MCF 10A (cell line): ENCODE measurements at regions not wholly inside any gene's neighbourhood (a gene's known extent, or its start where the extent isn't known, plus 50 kb on each side); places are given as distances from the start of the nearest gene placed in this dataset.

Experiments
- BruUV-seq: library from RNA; stranded (reverse); fragments of 400-500 nt; replicated peaks from 2 replicates; lab custom pipeline; 2021; lab: Mats Ljungman, UMichigan
- CTCF ChIA-PET: fragments of 300-600 bp; sonication (Branson Sonifier 250); formaldehyde crosslinking; extraction: SDS; loops from one replicate; lab custom pipeline; 2021; ENCODE audit warnings: antibody characterized with exemption, inconsistent platforms; lab: Yijun Ruan, JAX
- POLR2A ChIA-PET: fragments of 300-600, 350-650 bp; sonication (Branson Sonifier 250); formaldehyde crosslinking; extraction: SDS; loops from one replicate; lab custom pipeline; 2020; ENCODE audit warnings: antibody characterized with exemption, inconsistent platforms; lab: Yijun Ruan, JAX
- DNase-seq: peaks from one replicate; pipeline ENCODE4 v3.0.0-alpha.2; 2018; ENCODE audit not compliant: unreplicated experiment
- H3K27ac Mint-ChIP-seq: one replicate; pipeline ENCODE4 v1.8.0; 2022; ENCODE audit warnings: mild to moderate bottlenecking, low read depth, mixed read lengths; ENCODE audit not compliant: unreplicated experiment
- H3K27me3 Mint-ChIP-seq: one replicate; pipeline ENCODE4 v1.8.0; 2022; ENCODE audit warnings: mixed read lengths; ENCODE audit not compliant: insufficient read depth, unreplicated experiment
- H3K36me3 Mint-ChIP-seq: one replicate; pipeline ENCODE4 v1.8.0; 2022; ENCODE audit warnings: mild to moderate bottlenecking, moderate library complexity, mixed read lengths; ENCODE audit not compliant: insufficient read depth, unreplicated experiment
- H3K4me1 Mint-ChIP-seq: one replicate; pipeline ENCODE4 v1.8.0; 2022; ENCODE audit warnings: mixed read lengths; ENCODE audit not compliant: insufficient read depth, unreplicated experiment
- H3K4me3 Mint-ChIP-seq: one replicate; pipeline ENCODE4 v1.8.0; 2022; ENCODE audit warnings: mild to moderate bottlenecking, moderate library complexity, mixed read lengths; ENCODE audit not compliant: unreplicated experiment
- H3K9me3 Mint-ChIP-seq: one replicate; pipeline ENCODE4 v1.8.0; 2022; ENCODE audit warnings: mixed read lengths; ENCODE audit not compliant: unreplicated experiment
- CTCF ChIP-seq: fragments of 200-600 bp; IDR thresholded peaks from one replicate; pipeline ENCODE4 v1.8.0; 2022; ENCODE audit warnings: antibody characterized with exemption, mild to moderate bottlenecking; ENCODE audit not compliant: unreplicated experiment
- intact Hi-C: fragments of 100-400 bp; cut with micrococcal nuclease; formaldehyde crosslinking; loops from 2 replicates; pipeline ENCODE4 v1.14.1; 2022

- intact Hi-C loops = loop anchor here (5.0 kb wide), 1 partner anchor 36 kb away; no protein-coding TSS in a partner anchor
- TF ChIP-seq CTCF = no peak
- BruUV-seq = no TSS peak
- peaks cover 12% of the 10 kb centered on the region for H3K4me1 Mint-ChIP-seq
- no peaks in the 10 kb centered on the region for H3K36me3 Mint-ChIP-seq
- no peaks in the 10 kb centered on the region for H3K27me3 Mint-ChIP-seq
- POLR2A ChIA-PET = no interaction called here
- no peak for DNase-seq
- CTCF ChIA-PET = interaction anchor here (0.6 to 2.6 kb wide), 2 partner anchors 14 to 308 kb away, joined by 3 to 6 read pairs; no protein-coding TSS in a partner anchor
- no peak overlapping the region for H3K27ac Mint-ChIP-seq
- H3K9me3 Mint-ChIP-seq = no peaks in the 10 kb centered on the region
- H3K4me3 Mint-ChIP-seq = no peak overlapping the region
Measured at GRCh38 chr16:73163238-73163815, 115.4 kb upstream of the ZFHX3 start.

- no TSS peak for BruUV-seq
- no peaks in the 10 kb centered on the region for H3K9me3 Mint-ChIP-seq
- no peak overlapping the region for H3K27ac Mint-ChIP-seq
- DNase-seq = no peak
- H3K4me1 Mint-ChIP-seq = peaks cover 11% of the 10 kb centered on the region
- POLR2A ChIA-PET = no interaction called here
- H3K27me3 Mint-ChIP-seq = no peaks in the 10 kb centered on the region
- CTCF ChIA-PET = interaction anchor here (0.6 to 1.1 kb wide), 4 partner anchors 9 to 762 kb away, joined by 3 to 6 read pairs (median 4); no protein-coding TSS in a partner anchor
- no peaks in the 10 kb centered on the region for H3K36me3 Mint-ChIP-seq
- no peak overlapping the region for H3K4me3 Mint-ChIP-seq
- intact Hi-C loops = loop anchor here (5.0 kb wide), 1 partner anchor 35 kb away; no protein-coding TSS in a partner anchor
- no peak for TF ChIP-seq CTCF
Measured at GRCh38 chr16:73161977-73162376, 114.0 kb upstream of the ZFHX3 start.

- Mint-ChIP-seq H3K36me3 (no peaks in the 10 kb centered on the region), H3K4me3 (no peak overlapping the region), H3K27ac (no peak overlapping the region), H3K9me3 (no peaks in the 10 kb centered on the region), H3K27me3 (no peaks in the 10 kb centered on the region), H3K4me1 (no peaks in the 10 kb centered on the region)
- no peak for DNase-seq
- ChIA-PET CTCF (no interaction called here), POLR2A (interaction anchor here (1.2 kb wide), 1 partner anchor 13 kb away, joined by 3 read pairs; no protein-coding TSS in a partner anchor)
- no TSS peak for BruUV-seq
- intact Hi-C loops = no loop called here
- no peak for TF ChIP-seq CTCF
Measured at GRCh38 chr16:73159296-73159695, 111.4 kb upstream of the ZFHX3 start.

- Mint-ChIP-seq H3K36me3 (no peaks in the 10 kb centered on the region), H3K9me3 (no peaks in the 10 kb centered on the region), H3K4me1 (no peaks in the 10 kb centered on the region), H3K4me3 (no peak overlapping the region), H3K27ac (no peak overlapping the region), H3K27me3 (no peaks in the 10 kb centered on the region)
- no TSS peak for BruUV-seq
- ChIA-PET CTCF (interaction anchor here (0.6 kb wide), 1 partner anchor 613 kb away, joined by 3 read pairs; no protein-coding TSS in a partner anchor), POLR2A (no interaction called here)
- no peak for TF ChIP-seq CTCF
- DNase-seq = no peak
- intact Hi-C loops = no loop called here
Measured at GRCh38 chr16:73157861-73158260, 109.9 kb upstream of the ZFHX3 start.
